ENCODE measurements at regions not wholly inside any gene's neighbourhood (a gene's known extent, or its start where the extent isn't known, plus 50 kb on each side); places are given as distances from the start of the nearest gene placed in this dataset.

GRCh38 chr13:95411428-95412040 lies 110.3 kb upstream of the ABCC4 start (continued):
- TF ChIP-seq RFX5 (IDR thresholded peaks at IDR 0.05; ENCODE audit: borderline replicate concordance, low read depth, low read length) = no peak

Data from H1 (cell line).